Kasumi-1 (cell line): ENCODE measurements at regions not wholly inside any gene's neighbourhood (a gene's known extent, or its start where the extent isn't known, plus 50 kb on each side); places are given as distances from the start of the nearest gene placed in this dataset.

Experiments
- DNase-seq, 2 experiments: peaks; one replicate each; lab custom pipeline; 2025; lab: John Stamatoyannopoulos, UW

DNA sequence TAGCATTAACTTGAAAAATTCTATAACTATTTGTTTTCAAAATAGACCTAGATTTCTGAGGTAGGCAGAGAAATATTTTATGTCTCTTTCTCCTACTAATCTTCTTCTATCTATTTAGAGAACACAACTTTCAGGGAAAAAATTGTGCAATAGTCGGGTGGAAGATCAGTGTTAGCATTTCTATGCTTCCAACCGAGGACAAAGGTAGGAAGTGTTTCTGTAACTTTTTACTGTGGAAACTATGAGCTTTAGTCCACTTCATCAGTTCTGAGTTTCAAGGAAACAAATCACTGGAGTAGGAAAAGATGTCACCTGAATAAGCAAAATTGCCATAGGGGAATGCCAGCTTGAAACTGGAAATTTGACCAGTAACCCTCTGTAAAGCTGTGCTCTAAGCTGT lies 207.7 kb upstream of the CTAGE1 start:
- no peak for DNase-seq

DNA sequence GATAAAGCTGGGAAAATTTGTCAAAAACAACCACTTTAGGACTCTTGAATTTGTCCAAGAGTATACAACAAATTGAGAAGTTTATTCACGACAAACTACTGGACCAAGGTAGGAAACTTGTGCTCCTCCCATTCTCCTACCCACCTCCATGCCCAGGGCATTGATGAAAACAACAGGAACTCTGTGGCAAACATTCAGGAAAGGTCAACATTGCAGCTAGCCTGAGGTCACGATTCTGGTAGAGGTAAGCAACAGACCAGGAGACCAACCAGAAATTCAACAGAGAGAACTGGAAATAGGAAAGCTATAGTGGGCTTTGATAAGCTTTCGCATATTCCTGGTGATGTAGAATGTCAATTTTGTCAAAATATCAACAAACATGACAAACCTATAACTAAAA lies 209.1 kb upstream of the CTAGE1 start:
- no peak for DNase-seq

DNA sequence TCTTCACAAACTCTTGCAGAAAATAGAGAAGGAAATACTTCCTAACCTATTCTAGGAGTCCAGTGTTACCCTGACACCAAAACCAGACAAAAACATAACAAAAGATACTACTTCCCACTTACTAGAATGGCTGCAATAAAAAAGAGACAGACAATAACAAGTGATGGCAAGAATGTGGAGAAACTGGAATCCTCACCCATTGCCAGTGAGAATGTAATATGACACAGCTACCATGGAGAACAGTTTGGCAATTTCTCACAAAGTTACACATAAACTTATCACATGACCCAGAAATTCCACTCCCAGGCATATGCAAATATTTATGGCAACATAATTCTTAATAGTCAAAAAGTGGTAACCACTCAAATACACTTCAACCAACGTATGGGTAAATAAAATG lies 209.8 kb upstream of the CTAGE1 start:
- no peak for DNase-seq

DNA sequence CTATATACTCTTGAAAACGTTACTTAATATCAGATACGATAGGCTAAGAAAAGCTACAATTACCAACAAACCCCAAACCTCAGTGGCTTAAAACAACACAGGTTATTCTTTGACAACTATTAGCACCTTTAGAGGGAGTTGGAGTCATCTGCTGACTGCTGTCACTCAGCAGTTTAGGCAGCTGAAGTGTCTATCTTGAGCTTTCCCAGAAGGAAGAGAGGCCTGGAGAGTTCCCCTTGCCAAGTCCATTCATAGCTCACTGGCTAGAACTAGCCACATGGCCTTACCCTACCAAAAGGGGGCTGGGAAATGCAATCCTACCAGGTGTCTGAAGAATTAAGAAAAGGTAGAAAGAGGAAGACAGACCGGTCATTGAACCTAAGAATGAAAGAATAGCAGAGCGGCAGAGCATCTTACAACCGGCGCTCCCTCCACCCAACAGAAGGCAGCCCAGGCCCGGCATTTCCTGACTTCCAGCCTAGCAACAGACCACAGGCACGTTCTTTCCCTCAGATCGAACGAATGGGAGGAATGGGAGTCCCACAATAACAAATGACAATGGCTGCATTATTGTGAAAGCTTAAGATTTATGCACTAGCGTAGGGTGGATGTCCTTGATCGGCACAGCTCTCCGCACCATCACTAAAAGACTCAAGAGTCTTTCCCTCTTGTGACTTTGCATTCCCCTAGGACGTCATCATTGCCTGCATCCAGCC lies 211.2 kb upstream of the CTAGE1 start:
- no peak for DNase-seq

DNA sequence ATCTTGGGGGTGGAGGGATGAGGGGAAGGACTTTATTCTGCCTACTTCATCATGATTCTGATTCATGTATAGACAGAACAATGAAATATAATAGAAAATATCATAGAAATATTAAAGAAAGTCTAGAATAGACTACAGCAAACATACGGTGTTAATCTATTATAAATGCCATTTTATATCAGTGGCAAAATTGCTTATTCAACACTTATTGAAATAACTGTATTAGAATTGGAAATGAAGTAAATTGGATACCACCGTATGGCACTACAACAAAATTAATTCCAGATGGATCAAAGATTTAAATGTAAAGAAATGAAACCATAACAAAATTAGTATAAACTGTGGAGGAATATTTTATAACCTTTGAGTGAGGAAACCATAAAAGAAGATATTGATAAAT lies 213.3 kb upstream of the CTAGE1 start:
- no peak for DNase-seq

DNA sequence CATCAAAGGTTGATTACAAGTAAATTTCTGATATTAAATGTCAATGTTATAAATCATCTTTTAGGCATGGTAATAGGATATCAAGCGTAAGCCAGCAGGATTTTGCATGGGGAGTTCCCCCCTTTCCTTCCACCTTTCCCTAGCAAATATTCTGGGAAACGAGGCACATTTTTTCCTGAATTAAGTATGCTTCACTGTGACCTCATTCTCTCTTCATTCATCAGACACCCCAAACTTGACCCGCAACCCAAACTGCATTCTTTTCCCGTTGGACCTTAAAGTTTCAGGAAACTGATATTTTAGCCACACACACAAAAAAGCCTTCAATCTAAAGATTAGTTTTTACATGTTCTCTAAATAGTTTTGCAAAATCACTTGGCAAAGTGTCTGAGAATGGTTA lies 214.5 kb upstream of the CTAGE1 start:
- no peak for DNase-seq

DNA sequence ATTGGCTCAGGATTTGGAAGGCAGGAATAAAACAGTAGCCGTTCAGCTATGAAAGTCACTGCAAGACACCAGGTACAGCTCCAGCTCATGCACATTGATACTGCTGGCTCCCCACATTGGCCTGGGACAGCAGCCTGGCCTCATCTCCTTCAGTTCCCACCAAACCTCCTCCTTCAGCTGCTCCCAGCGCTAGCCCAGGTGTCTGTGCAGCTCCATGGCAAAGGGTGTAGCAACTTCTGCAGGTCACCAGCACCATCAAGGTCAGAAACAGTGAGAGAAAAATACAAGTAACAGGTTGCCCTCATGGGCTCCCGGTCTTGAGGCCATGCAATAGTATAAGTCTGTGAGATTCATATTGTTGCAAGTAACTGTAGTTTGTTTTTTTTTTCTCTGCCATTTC lies 216.7 kb upstream of the CTAGE1 start:
- no peak for DNase-seq

DNA sequence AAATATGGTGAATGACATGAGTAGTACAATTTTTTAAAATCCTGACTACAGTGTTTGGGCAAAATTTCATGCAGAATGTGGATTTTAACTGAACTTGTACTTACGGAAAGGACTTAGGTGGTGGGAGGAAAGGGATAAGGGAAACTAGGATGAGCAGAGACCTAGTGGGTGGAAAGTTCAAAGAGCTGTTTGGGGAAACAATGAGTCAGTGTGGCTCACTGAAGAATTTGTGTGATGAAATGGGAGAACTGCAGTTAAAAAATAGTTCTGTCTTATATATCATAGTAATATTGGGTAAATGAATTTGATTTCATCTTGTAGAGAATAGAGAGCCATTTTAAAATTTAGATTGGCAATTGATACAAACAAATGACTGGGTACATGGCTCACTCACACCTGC lies 220.1 kb upstream of the CTAGE1 start:
- DNase-seq = no peak

DNA sequence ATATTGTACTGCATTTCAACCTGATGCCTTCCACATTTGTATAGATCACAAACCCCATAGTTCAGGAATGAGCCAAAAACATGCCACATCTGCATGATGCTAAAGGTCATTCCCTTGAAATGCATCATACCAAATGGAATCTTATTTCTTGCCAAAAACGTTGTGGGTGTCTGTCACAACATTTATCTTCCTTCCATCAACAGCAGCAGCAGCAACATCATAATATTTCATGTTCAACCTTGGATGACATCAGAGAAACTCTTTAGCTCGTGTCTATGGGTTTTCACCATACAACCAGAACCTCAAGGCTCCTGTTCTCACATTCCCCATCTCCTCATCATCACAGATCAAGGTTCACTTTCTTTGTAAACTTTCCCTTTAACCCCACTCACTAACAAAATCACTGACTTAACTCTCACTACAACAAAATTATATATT lies 221.3 kb upstream of the CTAGE1 start:
- no peak for DNase-seq

DNA sequence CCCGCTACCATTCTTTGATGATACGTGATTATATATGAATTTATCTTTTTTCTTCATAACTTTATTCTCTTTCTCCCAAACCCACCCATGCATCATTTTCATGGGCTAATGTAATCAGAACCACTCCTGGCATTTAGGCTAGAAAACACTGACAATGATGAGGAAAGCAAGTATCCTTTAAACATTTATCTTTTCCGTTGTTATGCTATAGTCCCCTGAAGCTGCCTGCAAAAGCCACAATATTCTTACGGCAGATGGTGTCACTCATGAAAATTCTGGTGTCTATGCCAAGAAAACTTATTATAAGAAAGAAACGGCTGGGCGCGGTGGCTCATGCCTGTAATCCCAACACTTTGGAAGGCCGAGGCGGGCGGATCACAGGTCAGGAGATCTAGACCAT lies 221.8 kb upstream of the CTAGE1 start:
- no peak for DNase-seq

DNA sequence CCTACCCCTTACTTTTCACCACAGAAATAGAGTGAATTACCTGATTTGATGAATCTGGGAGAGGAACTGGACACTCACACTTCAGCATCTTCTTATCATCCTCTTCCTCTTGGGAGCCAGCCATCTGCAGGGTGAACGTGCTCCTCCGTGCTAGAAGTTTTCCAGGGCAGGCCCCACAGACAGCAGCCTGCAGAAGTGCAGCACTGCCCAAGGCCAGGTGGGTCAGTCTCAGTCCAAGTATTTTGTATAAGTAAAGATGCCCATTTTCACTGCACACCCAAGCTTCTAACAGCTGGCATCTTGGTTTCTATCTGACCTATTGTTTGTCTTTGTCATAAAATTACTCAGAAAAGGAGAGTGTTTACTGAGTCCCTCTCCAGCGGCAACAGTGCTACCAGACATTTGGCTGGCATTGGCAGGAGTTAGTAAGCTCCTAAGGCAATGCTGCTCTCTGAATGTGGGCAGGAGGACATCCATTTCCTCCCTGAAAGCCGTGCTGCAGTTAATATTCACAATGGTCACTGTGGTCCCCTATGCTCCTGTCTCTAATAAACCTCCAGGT lies 222.6 kb upstream of the CTAGE1 start:
- no peak for DNase-seq

DNA sequence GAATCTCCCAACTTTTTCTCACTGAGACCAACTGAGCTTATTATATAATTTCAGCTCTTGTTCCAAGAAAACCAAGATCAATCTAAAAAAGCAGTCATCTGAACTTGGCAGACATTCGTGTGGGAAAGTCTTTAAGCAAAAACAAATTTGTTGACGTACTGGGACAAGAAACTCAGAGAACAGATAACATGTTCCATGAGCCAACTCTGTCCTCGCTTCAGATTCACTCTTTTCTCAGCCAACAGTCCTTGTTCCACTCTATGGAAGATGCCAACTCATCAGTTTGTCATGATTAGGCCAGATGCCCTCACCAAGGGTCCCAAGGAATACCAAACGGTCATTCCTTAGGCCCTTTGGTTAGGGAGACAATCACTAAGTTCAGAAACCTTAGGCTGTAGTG lies 224.2 kb upstream of the CTAGE1 start:
- DNase-seq = no peak

DNA sequence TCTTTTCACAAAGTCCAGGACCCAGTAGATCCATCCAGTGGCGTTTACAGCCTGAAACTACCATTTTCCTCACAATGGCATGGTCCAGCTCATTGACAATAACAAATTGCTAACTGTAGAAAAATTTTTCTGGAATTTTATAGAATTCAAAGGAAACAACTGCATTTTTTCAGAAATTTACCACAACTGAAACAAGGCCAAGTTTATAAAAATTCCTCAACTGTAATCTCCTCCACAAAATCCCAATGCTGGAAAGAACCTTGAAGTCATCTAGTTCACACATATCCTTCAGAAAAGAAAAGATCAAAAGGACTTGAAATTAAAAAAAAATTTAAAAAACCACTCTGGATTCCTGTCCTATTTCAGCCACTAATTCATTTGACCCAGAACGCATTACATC lies 226.0 kb upstream of the CTAGE1 start:
- no peak for DNase-seq

DNA sequence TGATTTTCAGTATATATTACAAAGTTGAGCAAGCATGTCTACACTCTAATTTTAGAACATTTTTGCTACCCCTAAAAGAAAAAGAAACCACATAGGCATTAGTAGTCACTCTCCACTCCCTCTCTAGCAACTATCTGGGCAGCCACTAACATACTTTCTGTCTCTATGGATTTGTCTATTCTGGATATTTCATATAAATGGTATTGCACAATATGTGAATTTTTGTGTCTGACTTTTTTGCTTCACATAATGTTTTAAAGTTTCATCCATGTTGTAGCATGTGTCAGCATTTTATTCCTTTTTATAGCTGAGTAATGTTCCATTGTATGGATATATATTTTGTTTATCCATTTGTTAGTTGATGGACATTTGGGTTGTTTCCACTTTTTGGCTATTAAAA lies 232.5 kb upstream of the CTAGE1 start:
- DNase-seq = no peak

DNA sequence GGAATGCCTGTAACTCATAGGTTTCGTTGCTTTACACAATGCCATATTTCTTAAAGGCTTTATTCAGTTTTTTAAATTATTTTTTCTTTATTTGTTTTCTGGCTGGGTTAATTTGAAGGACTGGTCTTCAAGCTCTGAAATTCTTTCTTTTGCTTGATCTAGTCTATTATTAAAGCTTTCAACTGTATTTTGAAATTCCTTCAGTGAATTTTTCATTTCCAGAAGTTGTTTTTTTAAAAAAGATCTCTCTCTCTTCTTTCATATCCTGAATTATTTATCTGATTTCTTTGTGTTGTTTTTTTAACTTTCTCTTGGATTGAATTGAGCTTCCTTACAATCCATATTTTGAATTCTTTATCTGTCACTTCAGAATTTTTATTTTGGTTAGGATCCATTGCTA lies 239.9 kb upstream of the CTAGE1 start:
- DNase-seq = no peak

DNA sequence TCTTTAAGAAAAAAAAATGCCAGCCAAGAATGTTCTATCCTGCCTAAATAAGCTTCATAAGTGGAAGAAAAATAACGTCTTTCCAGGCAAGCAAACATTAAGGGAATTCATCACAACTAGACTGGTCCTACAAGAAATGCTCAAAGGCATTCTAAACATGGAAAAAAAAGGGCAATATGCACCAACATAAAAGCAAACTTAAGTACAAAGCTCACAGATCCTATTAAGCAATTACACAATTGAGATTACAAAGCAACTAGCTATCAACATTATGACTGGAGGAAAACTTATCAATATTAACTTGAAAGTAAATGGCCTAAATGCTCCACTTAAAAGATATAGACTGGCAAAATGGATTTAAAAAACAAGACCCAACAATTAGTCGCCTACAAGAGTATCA lies 240.6 kb upstream of the CTAGE1 start:
- no peak for DNase-seq

DNA sequence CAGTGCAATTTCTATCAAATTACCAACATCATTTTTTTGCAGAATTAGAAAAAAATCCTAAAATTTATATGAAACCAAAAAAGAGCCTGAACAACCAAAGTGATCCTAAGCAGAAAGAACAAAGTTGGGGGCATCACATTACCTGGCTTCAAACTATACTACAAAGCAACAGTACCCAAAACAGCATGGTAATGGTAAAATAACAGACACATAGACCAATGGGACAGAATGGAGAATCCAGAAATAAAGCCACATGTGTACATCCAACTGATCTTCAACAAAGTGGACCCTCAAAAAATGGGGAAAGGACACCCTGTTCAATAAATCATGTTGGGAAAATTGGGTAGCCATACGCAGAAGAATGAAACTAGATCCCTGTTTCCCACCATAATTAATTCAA lies 245.7 kb upstream of the CTAGE1 start:
- DNase-seq = no peak

DNA sequence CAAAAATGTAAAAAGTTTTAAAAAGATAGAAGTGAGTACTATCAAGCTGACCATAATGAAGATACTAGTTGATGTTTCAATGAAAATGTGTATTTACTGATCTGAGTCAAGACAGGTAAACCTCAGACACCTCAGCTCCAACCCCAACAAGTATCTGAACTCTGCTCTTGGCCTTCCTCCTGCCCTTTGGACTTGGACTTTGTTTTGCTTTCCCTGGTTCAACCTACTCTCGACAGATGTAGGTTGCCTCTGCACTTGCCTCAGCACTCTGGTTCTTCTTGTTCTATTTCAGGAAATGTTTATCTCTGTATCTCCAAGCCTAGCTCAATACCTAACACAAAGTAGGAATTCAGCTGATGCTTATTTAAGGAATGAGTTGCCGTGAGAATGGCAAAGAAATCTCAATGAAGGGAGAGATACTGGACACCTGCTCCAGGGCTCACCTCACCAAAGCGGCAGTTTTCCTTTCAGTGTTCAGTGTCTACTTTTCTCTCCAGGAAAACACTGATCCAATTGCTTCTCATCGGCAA lies 248.8 kb upstream of the CTAGE1 start:
- DNase-seq = no peak

DNA sequence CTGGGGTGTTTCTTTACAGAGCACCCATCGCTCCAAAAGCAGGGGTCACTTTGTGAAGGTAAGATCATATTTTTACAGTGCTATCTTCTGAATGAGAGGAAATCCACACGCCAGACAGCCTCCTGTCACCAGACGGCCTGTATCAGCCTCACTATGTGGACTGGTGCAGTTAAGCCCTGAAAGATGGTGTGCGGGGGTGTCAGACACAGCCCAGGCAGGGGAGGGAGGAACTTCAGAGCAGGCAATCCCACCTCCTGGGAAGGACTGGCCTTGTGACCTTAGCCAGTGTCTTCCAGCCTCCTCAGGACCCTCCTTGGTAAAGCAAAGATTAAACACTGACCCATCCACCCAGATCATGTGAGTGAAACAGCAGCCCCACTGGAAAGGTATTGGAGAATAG lies 249.4 kb upstream of the CTAGE1 start:
- no peak for DNase-seq

DNA sequence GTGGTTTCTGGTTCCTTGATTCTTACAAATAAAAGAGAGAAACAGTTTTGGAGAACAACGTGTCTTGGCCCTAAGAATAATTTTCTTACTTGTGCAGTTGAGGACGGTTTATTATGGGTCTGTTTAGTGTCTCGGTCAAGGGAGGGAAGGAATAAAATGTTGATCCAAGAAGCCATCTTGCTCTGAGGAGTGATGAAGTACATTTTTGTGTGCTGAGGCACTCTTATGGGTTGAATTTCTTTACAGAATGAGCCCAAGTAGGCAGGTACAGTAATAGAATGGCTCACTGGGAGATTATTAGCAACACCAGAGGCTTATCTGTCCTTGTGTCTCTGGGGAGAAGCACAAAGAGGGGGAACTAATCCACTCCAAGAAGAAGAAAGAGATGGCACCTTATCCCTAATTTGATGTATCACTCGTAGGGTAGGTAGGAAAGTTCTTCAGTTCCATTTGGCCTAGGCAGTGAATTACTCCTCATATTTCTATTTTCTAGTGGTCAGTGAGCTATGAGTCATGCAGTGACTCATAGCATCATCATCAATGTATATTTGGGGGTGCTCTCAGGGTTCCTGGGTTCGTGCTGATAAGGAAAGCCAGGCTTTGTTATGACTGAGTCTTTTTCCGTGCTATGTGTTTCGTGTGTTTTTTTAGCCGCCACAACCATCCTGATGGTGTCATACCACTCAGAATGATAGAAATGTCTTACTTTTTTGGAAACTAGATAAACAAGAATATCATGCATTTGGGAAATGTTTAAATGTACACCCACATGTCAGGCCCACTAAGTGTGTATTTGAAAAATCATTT lies 250.1 kb upstream of the CTAGE1 start:
- no peak for DNase-seq

DNA sequence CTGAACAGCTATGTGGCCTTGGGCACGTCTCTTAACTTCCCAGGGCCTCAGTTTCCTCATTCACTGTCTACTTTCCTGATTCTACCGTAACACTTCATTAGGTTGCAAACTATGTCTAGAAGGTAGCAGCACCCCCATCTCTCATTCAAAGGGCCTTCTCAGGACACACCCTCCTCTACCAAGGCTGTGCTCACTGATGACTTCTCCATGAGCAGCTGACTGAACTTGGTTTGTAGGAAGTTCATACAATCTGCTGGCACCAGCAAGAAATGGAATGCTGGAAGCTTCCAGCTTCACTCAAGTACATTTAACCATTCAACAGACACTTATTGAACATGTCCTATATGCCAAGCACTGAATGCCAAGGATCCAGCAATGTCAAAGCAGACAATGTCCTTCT lies 250.8 kb upstream of the CTAGE1 start:
- DNase-seq = no peak

DNA sequence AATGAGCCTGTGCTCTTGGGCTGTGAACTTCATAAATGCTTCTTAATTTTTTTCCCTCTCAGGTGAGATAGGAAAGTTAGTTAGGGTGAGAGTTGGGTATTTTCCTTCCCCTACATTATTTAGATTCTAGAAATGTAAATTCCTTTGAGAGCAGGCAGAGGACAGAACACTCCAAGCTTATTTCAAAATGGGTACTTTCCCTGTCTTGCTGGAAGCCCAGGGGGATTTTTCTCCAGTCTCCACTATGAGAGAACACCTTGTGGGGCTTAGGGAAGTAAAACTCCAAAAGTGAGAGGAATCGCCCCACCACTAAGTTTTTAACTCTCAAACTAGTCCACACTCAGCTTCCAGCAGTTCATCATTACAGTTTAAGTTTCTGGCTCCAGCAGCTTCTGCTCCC lies 253.2 kb upstream of the CTAGE1 start:
- DNase-seq = no peak

DNA sequence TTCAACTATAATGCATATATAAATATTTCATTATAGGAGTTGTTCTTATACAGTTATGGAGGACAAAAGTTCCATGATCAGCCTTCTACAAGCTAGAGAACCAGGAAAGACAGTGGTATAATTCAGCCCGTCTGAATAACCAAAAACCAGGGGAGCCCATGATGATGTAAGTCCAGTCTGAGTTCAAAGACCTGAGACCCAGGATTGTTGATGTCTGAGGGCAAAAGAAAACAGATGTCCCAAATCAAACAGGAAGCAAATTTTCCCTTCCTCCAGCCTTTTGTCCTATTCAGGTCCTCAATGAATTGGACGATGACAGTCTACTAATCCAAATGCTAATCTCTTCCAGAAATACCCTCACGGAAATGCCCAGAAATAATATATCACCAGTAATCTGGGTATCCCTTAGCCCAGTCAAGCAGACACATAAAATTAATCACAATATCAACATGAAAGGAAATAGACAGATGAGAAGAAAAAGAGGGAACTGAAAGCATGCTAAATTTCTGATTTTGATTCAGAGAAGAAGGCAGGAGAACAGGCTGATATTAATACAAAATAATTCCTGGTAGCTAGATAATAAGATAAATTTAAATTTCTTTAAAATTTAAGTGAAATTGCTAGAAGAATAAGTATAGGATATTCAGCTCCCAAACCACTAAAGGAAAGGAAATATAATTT lies 255.6 kb upstream of the CTAGE1 start:
- DNase-seq = no peak
